ENCODE measurements at regions not wholly inside any gene's neighbourhood (a gene's known extent, or its start where the extent isn't known, plus 50 kb on each side); places are given as distances from the start of the nearest gene placed in this dataset.

DNA sequence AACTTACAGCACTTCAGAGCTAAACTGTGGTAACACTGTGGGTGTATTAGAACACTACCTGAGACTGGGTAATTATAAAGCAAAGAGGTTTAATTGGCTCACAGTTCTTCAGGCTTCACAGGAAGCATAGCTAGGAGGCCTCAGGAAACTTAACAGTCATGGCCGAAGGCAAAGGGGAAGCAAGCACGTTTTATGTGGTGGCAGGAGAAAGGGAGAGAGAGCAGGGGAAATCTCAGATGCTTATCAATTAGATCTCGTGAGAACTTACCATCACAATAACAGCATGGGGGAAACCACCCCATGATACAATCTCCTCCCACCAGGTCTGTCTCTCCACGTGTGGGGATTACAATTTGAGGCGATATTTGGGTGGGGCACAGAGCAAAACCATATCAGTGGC lies 512.6 kb downstream of the RERGL start:
- no peak overlapping the region for H2BK15ac ChIP-seq (ENCODE audit: low read depth, low read length)
- DNase-seq, result no peak
- H2AFZ ChIP-seq (ENCODE audit: low read length), result peak overlapping the region; percentile 73
- H3K4me1 ChIP-seq (ENCODE audit: insufficient read depth, low read length), result no peaks in the 10 kb centered on the region
- Mint-ChIP-seq H3K4me1 (peaks cover 15 to 17% of the 10 kb centered on the region in 2 experiments), H3K27ac (peak overlapping the region in 2 of 3 experiments; percentile 30 to 34; a peak in 3 of 7 replicates), H3K36me3 (ENCODE audit: insufficient read depth in 1 of 3, low read depth in 3 of 3) (no peaks in the 10 kb centered on the region), H3K27me3 (ENCODE audit: low read depth) (no peaks in the 10 kb centered on the region), H3K9me3 (no peaks in the 10 kb centered on the region), H3K4me3 (no peak overlapping the region)
- H2BK12ac ChIP-seq (ENCODE audit: insufficient read length, low read depth, low read length), result no peak overlapping the region
- no peak overlapping the region for H2BK120ac ChIP-seq (ENCODE audit: low read depth, low read length, poor library complexity, severe bottlenecking)
- no peak overlapping the region for H2AK5ac ChIP-seq (ENCODE audit: insufficient read length, low read length)
- H4K20me1 ChIP-seq (ENCODE audit: control insufficient read depth, insufficient read depth, insufficient read length), result no peaks in the 10 kb centered on the region
- no peak overlapping the region for H3T11ph ChIP-seq (ENCODE audit: low read length)
- no peak overlapping the region for H3K27ac ChIP-seq (ENCODE audit: insufficient read length, low read depth, low read length)
- no peak overlapping the region for H3K14ac ChIP-seq (ENCODE audit: insufficient read depth, low read length)
- no peaks in the 10 kb centered on the region for H3K9me3 ChIP-seq (ENCODE audit: control insufficient read depth, low read depth, low read length)
- H3K79me1 ChIP-seq (ENCODE audit: insufficient read depth, low read depth, low read length, poor library complexity, severe bottlenecking), result no peaks in the 10 kb centered on the region
- H3K23me2 ChIP-seq (ENCODE audit: insufficient read length, low read depth, low read length, poor library complexity, severe bottlenecking), result no peaks in the 10 kb centered on the region
- H4K91ac ChIP-seq (ENCODE audit: insufficient read length, low read depth, low read length), result no peak overlapping the region
- no peak overlapping the region for H3K9ac ChIP-seq (ENCODE audit: extremely low read depth, insufficient read length, low read length)
- no peak for TF ChIP-seq CTCF (conservative IDR thresholded peaks at IDR 0.05)
- H3K4me2 ChIP-seq (ENCODE audit: insufficient read depth, insufficient read length, low read length), result no peak overlapping the region
- no CpG with 5 or more reads among the region's 5 CpGs for WGBS (ENCODE audit: extremely low coverage, insufficient read length, low lambda C conversion rate)
- H3K27me3 ChIP-seq (ENCODE audit: insufficient read depth, low read length), result no peaks in the 10 kb centered on the region
- H3K56ac ChIP-seq (ENCODE audit: insufficient read length, low read depth, low read length), result no peak overlapping the region
- H3K4ac ChIP-seq (ENCODE audit: low read depth, low read length), result no peak overlapping the region
- H3K18ac ChIP-seq (ENCODE audit: insufficient read length, low read depth, low read length), result no peak overlapping the region
- H4K8ac ChIP-seq (replicated peaks; ENCODE audit: insufficient read length, low read depth, low read length), result no peak overlapping the region
- H4K5ac ChIP-seq (ENCODE audit: insufficient read length, low read depth, low read length), result no peak overlapping the region
- H3K79me2 ChIP-seq (ENCODE audit: insufficient read depth, low read length), result no peaks in the 10 kb centered on the region
- H2BK5ac ChIP-seq (ENCODE audit: insufficient read length, low read length), result no peak overlapping the region
- no peak overlapping the region for H3K23ac ChIP-seq (ENCODE audit: insufficient read length, low read depth, low read length)
- no peak overlapping the region for H2BK20ac ChIP-seq (ENCODE audit: low read depth, low read length, poor library complexity, severe bottlenecking)
